GM12878 (cell line): ENCODE measurements at regions not wholly inside any gene's neighbourhood (a gene's known extent, or its start where the extent isn't known, plus 50 kb on each side); places are given as distances from the start of the nearest gene placed in this dataset.

Experiments
- ATAC-seq: fragments of 200-7000 bp; cut with Tn5 transposase; 3 replicates; pipeline ENCODE4 v1.9.1; 2020; ENCODE audit warnings: mild to moderate bottlenecking, moderate library complexity
- BruUV-seq: library from RNA; stranded (reverse); fragments of 400-500 nt; replicated peaks from 2 replicates; lab custom pipeline; 2021; lab: Mats Ljungman, UMichigan
- CTCF ChIA-PET: fragments of 300-600 bp; sonication (Branson Sonifier 250); formaldehyde crosslinking; extraction: SDS; loops from one replicate; lab custom pipeline; 2021; ENCODE audit warnings: inconsistent platforms; lab: Yijun Ruan, JAX
- POLR2A ChIA-PET: fragments of 350-600 bp; formaldehyde crosslinking; extraction: SDS; loops from one replicate; lab custom pipeline; 2021; ENCODE audit warnings: inconsistent platforms; lab: Charles Lee
- RAD21 ChIA-PET: fragments of 300-600 bp; sonication (Branson Sonifier 250); formaldehyde crosslinking; loops from one replicate; lab custom pipeline; 2023; ENCODE audit warnings: antibody characterized with exemption; ENCODE audit not compliant: unreplicated experiment; lab: Charles Lee
- SMC1A ChIA-PET: fragments of 300-600 bp; sonication (Branson Sonifier 250); formaldehyde crosslinking; loops from one replicate; lab custom pipeline; 2023; ENCODE audit not compliant: unreplicated experiment, uncharacterized antibody; lab: Charles Lee
- DNase-seq: peaks from one replicate; pipeline ENCODE4 v3.0.0-alpha.2; 2011; ENCODE audit warnings: low read depth, low spot score
- FAIRE-seq: peaks from 3 replicates; lab custom pipeline; 2011; peaks lifted over from hg19 to GRCh38; lab: Jason Lieb, UNC
- H2AFZ ChIP-seq: 2 replicates; pipeline ENCODE4 v1.6.0; 2011; ENCODE audit warnings: low read depth, low read length, control low read depth; ENCODE audit not compliant: control insufficient read depth
- H3K27ac ChIP-seq: 2 replicates; pipeline ENCODE4 v1.5.1; 2011; ENCODE audit warnings: control low read depth; ENCODE audit not compliant: control insufficient read depth, insufficient read depth
- H3K27me3 ChIP-seq, 2 experiments: replicated peaks in 1 of 2; 2 replicates each; pipeline versions ENCODE4 v1.6.0 to v1.6.1; 2011; ENCODE audit warnings: low read length in 1 of 2; ENCODE audit not compliant: control insufficient read depth in 2 of 2, insufficient read depth in 2 of 2
- H3K36me3 ChIP-seq, 2 experiments: 2 replicates each; pipeline ENCODE4 v1.5.1; 2011; ENCODE audit warnings: low read length in 1 of 2; ENCODE audit not compliant: control insufficient read depth in 2 of 2, insufficient read depth in 2 of 2
- H3K4me1 ChIP-seq: 2 replicates; pipeline ENCODE4 v1.6.1; 2011; ENCODE audit warnings: mild to moderate bottlenecking, low read length, moderate library complexity, mixed read lengths; ENCODE audit not compliant: control insufficient read depth, insufficient read depth
- H3K4me2 ChIP-seq: 2 replicates; pipeline ENCODE4 v1.6.0; 2011; ENCODE audit warnings: control low read depth; ENCODE audit not compliant: control insufficient read depth, insufficient read depth
- H3K4me3 ChIP-seq: fragments of 200-600 bp; sonication (generic); 2 replicates; pipeline ENCODE4 v1.5.1; 2016
- H3K79me2 ChIP-seq: 2 replicates; pipeline ENCODE4 v1.6.0; 2011; ENCODE audit warnings: low read length; ENCODE audit not compliant: control insufficient read depth, insufficient read depth
- H3K9ac ChIP-seq: 2 replicates; pipeline ENCODE4 v1.8.0; 2011; ENCODE audit warnings: low read length, control low read depth, mixed read lengths; ENCODE audit not compliant: control insufficient read depth, insufficient read depth
- H3K9me3 ChIP-seq: replicated peaks from 3 replicates; pipeline ENCODE4 v1.5.1; 2011; ENCODE audit warnings: mild to moderate bottlenecking, low read length; ENCODE audit not compliant: control insufficient read depth, insufficient read depth
- H4K20me1 ChIP-seq: 2 replicates; pipeline ENCODE4 v1.6.0; 2011; ENCODE audit not compliant: control insufficient read depth, insufficient read depth
- ATF2 ChIP-seq: IDR thresholded peaks from 2 replicates; pipeline ENCODE4 v1.6.1; 2012; ENCODE audit warnings: low read length, inconsistent platforms
- CEBPB ChIP-seq, 2 experiments: fragments of 150-350 bp in 1 of 2; IDR thresholded peaks; 2 replicates each; pipeline ENCODE4 v1.6.1; 2012 to 2014; ENCODE audit warnings: low read depth in 2 of 2, low read length in 2 of 2, borderline replicate concordance in 1 of 2, inconsistent platforms in 1 of 2
- CEBPZ ChIP-seq: fragments of 150-350 bp; IDR thresholded peaks from 2 replicates; pipeline ENCODE4 v1.6.1; 2016; ENCODE audit warnings: low read depth, low read length
- CHD2 ChIP-seq: IDR thresholded peaks from 2 replicates; pipeline ENCODE4 v1.6.1; 2011; ENCODE audit warnings: low read depth, low read length, improper control_type of control experiment, borderline replicate concordance
- EED ChIP-seq: sonication (generic); IDR thresholded peaks from 2 replicates; pipeline ENCODE4 v1.6.1; 2016; ENCODE audit warnings: antibody characterized with exemption, low read depth
- KDM1A ChIP-seq: fragments of 200-600 bp; sonication (generic); IDR thresholded peaks from 2 replicates; pipeline ENCODE4 v1.6.1; 2016; ENCODE audit warnings: borderline replicate concordance
- LARP7 ChIP-seq: fragments of 450-650 bp; IDR thresholded peaks from 2 replicates; pipeline ENCODE4 v1.6.1; 2017; ENCODE audit warnings: mild to moderate bottlenecking
- MTA2 ChIP-seq: fragments of 450-650 bp; IDR thresholded peaks from 2 replicates; pipeline ENCODE4 v1.6.1; 2016; ENCODE audit warnings: low read depth, mild to moderate bottlenecking, moderate library complexity
- NFYA ChIP-seq: IDR thresholded peaks from 2 replicates; pipeline ENCODE4 v1.6.1; 2011; ENCODE audit warnings: low read depth, mild to moderate bottlenecking, low read length, improper control_type of control experiment, borderline replicate concordance
- NR2F1 ChIP-seq: fragments of 450-650 bp; conservative IDR thresholded peaks from 2 replicates; pipeline ENCODE4 v1.6.1; 2017; ENCODE audit warnings: mild to moderate bottlenecking
- PBX3 ChIP-seq: IDR thresholded peaks from 2 replicates; pipeline ENCODE4 v1.6.1; 2011; ENCODE audit warnings: mild to moderate bottlenecking, low read depth, low read length, moderate library complexity; ENCODE audit not compliant: insufficient replicate concordance
- SIX5 ChIP-seq: IDR thresholded peaks from 2 replicates; pipeline ENCODE4 v1.6.1; 2011; ENCODE audit warnings: mild to moderate bottlenecking, low read depth, low read length, moderate library complexity; ENCODE audit not compliant: severe bottlenecking
- SMAD5 ChIP-seq: IDR thresholded peaks from 2 replicates; pipeline ENCODE4 v1.6.1; 2016; ENCODE audit warnings: antibody characterized with exemption, low read depth
- SMARCA5 ChIP-seq: fragments of 450-650 bp; IDR thresholded peaks from 2 replicates; pipeline ENCODE4 v1.6.1; 2017; ENCODE audit warnings: mild to moderate bottlenecking
- SPI1 ChIP-seq: IDR thresholded peaks from 2 replicates; pipeline ENCODE4 v1.6.1; 2011; ENCODE audit warnings: low read depth, mild to moderate bottlenecking, low read length, moderate library complexity, borderline replicate concordance; ENCODE audit not compliant: insufficient read depth
- SUPT20H ChIP-seq: IDR thresholded peaks from 2 replicates; pipeline ENCODE4 v1.6.1; 2011; ENCODE audit warnings: low read depth, mild to moderate bottlenecking, low read length, moderate library complexity, borderline replicate concordance; ENCODE audit not compliant: control insufficient read depth
- TAF1 ChIP-seq: IDR thresholded peaks from 2 replicates; pipeline ENCODE4 v1.6.1; 2011; ENCODE audit warnings: mild to moderate bottlenecking, low read depth, low read length, borderline replicate concordance
- WRNIP1 ChIP-seq: IDR thresholded peaks from 2 replicates; pipeline ENCODE4 v1.6.1; 2011; ENCODE audit warnings: low read depth, low read length, improper control_type of control experiment, borderline replicate concordance
- ZNF24 ChIP-seq: fragments of 450-650 bp; IDR thresholded peaks from 2 replicates; pipeline ENCODE4 v1.6.1; 2017; ENCODE audit warnings: antibody characterized with exemption, mild to moderate bottlenecking
- ZZZ3 ChIP-seq: IDR thresholded peaks from 2 replicates; pipeline ENCODE4 v1.6.1; 2011; ENCODE audit warnings: low read depth; ENCODE audit not compliant: control insufficient read depth, insufficient read length
- WGBS: methylation state at CpG from one replicate; pipeline ENCODE4 v1.1.6; 2016; ENCODE audit warnings: low lambda C conversion rate; ENCODE audit not compliant: insufficient replicate concordance, insufficient coverage; ENCODE audit errors: missing lambda C conversion rate; 5-methylcytosine and 5-hydroxymethylcytosine counted together
- in situ Hi-C: fragments of 300-500 bp; cut with MboI; formaldehyde crosslinking; loops from 9 replicates; pipeline ENCODE4 v1.14.3; 2018; ENCODE audit warnings: mixed read lengths
- intact Hi-C: fragments of 100-400 bp; cut with micrococcal nuclease; formaldehyde crosslinking; loops from one replicate; pipeline ENCODE4 v1.14.2; 2022; ENCODE audit not compliant: unreplicated experiment

GRCh38 chr5:124064956-124065355 lies 553.0 kb downstream of the CSNK1G3 start:
- Histone ChIP-seq H2AFZ (no peak overlapping the region), H3K27me3 (no peaks in the 10 kb centered on the region), H4K20me1 (no peaks in the 10 kb centered on the region), H3K36me3 (no peaks in the 10 kb centered on the region), H3K9me3 (no peaks in the 10 kb centered on the region; the same call in 2 of the 3 replicates), H3K9ac (no peak overlapping the region), H3K27ac (no peak overlapping the region), H3K4me3 (no peak overlapping the region), H3K79me2 (no peaks in the 10 kb centered on the region), H3K4me2 (no peak overlapping the region), H3K4me1 (no peaks in the 10 kb centered on the region)
- POLR2A ChIA-PET: no interaction called here
- RAD21 ChIA-PET: no interaction called here
- no peak for DNase-seq
- WGBS: 52% methylated on average over 1 of the region's 1 CpG
- CTCF ChIA-PET: no interaction called here
- TF ChIP-seq NR2F1 (no peak), KDM1A (no peak), CEBPB (IDR thresholded peaks at IDR 0.05; ENCODE audit: borderline replicate concordance in 1 of 2, low read depth in 2 of 2, low read length in 2 of 2) (no peak), MTA2 (no peak), SUPT20H (no peak), SIX5 (no peak), SMAD5 (no peak), CHD2 (no peak), PBX3 (no peak), SMARCA5 (no peak), CEBPZ (no peak), ZNF24 (no peak), ATF2 (no peak), NFYA (no peak), SPI1 (no peak), WRNIP1 (no peak), EED (no peak), LARP7 (no peak), TAF1 (no peak), ZZZ3 (no peak)
- no peak for ATAC-seq
- BruUV-seq: no TSS peak
- in situ Hi-C loops (no loop called here), intact Hi-C loops (no loop called here)
- SMC1A ChIA-PET: no interaction called here
- no peak for FAIRE-seq
